ENCODE measurements at regions not wholly inside any gene's neighbourhood (a gene's known extent, or its start where the extent isn't known, plus 50 kb on each side); places are given as distances from the start of the nearest gene placed in this dataset.

- no peak overlapping the region for H3K27ac ChIP-seq
- no peaks in the 10 kb centered on the region for H3K36me3 ChIP-seq
- no peaks in the 10 kb centered on the region for H3K9me3 ChIP-seq
- no peaks in the 10 kb centered on the region for H3K4me1 ChIP-seq
- TF ChIP-seq POLR2AphosphoS5 (IDR thresholded peaks at IDR 0.05): no peak
- no peak for TF ChIP-seq EP300 (IDR thresholded peaks at IDR 0.05)
- no peak for TF ChIP-seq CTCF (IDR thresholded peaks at IDR 0.05)
- TF ChIP-seq POLR2A (IDR thresholded peaks at IDR 0.05): no peak
- WGBS: 26% methylated on average over 2 of the region's 2 CpGs
- H3K27me3 ChIP-seq: no peaks in the 10 kb centered on the region
- no peak for DNase-seq (ENCODE audit: low spot score in 2 of 2)
- H3K4me3 ChIP-seq: no peak overlapping the region
These were observed 843.4 kb downstream of the SLC6A15 start for GRCh38 chr12:84069198-84069597.

GRCh38 chr12:84058136-84058535, 854.5 kb downstream of the SLC6A15 start:
- 67% methylated on average over 4 of the region's 4 CpGs for WGBS
- no peak overlapping the region for H3K27ac ChIP-seq
- H3K36me3 ChIP-seq: no peaks in the 10 kb centered on the region
- no peaks in the 10 kb centered on the region for H3K9me3 ChIP-seq
- H3K27me3 ChIP-seq: no peaks in the 10 kb centered on the region
- no peak for TF ChIP-seq CTCF (IDR thresholded peaks at IDR 0.05)
- TF ChIP-seq POLR2AphosphoS5 (IDR thresholded peaks at IDR 0.05): no peak
- no peak for TF ChIP-seq POLR2A (IDR thresholded peaks at IDR 0.05)
- no peak for TF ChIP-seq EP300 (IDR thresholded peaks at IDR 0.05)
- no peak for DNase-seq (ENCODE audit: low spot score in 2 of 2)
- H3K4me3 ChIP-seq: no peak overlapping the region
- H3K4me1 ChIP-seq: no peaks in the 10 kb centered on the region

- no peak for DNase-seq (ENCODE audit: low spot score in 2 of 2)
- Histone ChIP-seq H3K4me1 (no peaks in the 10 kb centered on the region), H3K27ac (no peak overlapping the region), H3K9me3 (no peaks in the 10 kb centered on the region), H3K36me3 (no peaks in the 10 kb centered on the region), H3K4me3 (no peak overlapping the region), H3K27me3 (no peaks in the 10 kb centered on the region)
- 70% methylated on average over 2 of the region's 2 CpGs for WGBS
- TF ChIP-seq POLR2AphosphoS5 (IDR thresholded peaks at IDR 0.05) (no peak), POLR2A (IDR thresholded peaks at IDR 0.05) (no peak), EP300 (IDR thresholded peaks at IDR 0.05) (no peak), CTCF (IDR thresholded peaks at IDR 0.05) (no peak)
These were observed 857.8 kb downstream of the SLC6A15 start for GRCh38 chr12:84054811-84055210.

GRCh38 chr12:84047881-84048280, 864.7 kb downstream of the SLC6A15 start:
- no peak for DNase-seq (ENCODE audit: low spot score in 2 of 2)
- Histone ChIP-seq H3K36me3 (no peaks in the 10 kb centered on the region), H3K27me3 (no peaks in the 10 kb centered on the region), H3K27ac (no peak overlapping the region), H3K4me3 (no peak overlapping the region), H3K9me3 (no peaks in the 10 kb centered on the region), H3K4me1 (no peaks in the 10 kb centered on the region)
- 69% methylated on average over 1 of the region's 1 CpG for WGBS
- no peak for TF ChIP-seq POLR2A (IDR thresholded peaks at IDR 0.05)
- TF ChIP-seq CTCF (IDR thresholded peaks at IDR 0.05): no peak
- TF ChIP-seq POLR2AphosphoS5 (IDR thresholded peaks at IDR 0.05): no peak
- TF ChIP-seq EP300 (IDR thresholded peaks at IDR 0.05): no peak

- Histone ChIP-seq H3K9me3 (no peaks in the 10 kb centered on the region), H3K4me1 (no peaks in the 10 kb centered on the region), H3K4me3 (no peak overlapping the region), H3K36me3 (no peaks in the 10 kb centered on the region), H3K27me3 (no peaks in the 10 kb centered on the region), H3K27ac (no peak overlapping the region)
- no peak for DNase-seq (ENCODE audit: low spot score in 2 of 2)
- TF ChIP-seq CTCF (IDR thresholded peaks at IDR 0.05) (no peak), POLR2AphosphoS5 (IDR thresholded peaks at IDR 0.05) (no peak), EP300 (IDR thresholded peaks at IDR 0.05) (no peak), POLR2A (IDR thresholded peaks at IDR 0.05) (no peak)
- 97% methylated on average over 2 of the region's 2 CpGs for WGBS
These were observed 865.7 kb downstream of the SLC6A15 start for GRCh38 chr12:84046859-84047258.
